ENCODE measurements at regions not wholly inside any gene's neighbourhood (a gene's known extent, or its start where the extent isn't known, plus 50 kb on each side); places are given as distances from the start of the nearest gene placed in this dataset.

DNA sequence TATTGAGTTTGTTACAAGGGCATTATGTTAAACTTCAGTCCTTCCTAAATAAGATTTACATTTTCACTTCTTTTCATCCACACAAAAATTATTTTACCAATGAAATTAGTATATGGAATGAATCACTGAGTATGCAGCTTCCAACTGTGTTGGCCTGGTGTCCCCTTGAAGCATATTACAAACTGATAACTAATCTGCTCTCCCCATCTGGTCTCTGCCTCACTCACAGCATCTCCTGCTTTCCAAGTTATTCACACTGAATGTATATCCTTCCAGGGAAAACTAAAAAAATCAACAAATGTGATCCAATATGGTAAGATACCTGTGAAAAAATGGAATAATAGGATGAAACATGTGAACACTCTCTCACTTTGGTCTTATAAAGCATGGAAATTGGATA lies 90.0 kb upstream of the NYAP2 start:
- TF ChIP-seq, protein P1, sequence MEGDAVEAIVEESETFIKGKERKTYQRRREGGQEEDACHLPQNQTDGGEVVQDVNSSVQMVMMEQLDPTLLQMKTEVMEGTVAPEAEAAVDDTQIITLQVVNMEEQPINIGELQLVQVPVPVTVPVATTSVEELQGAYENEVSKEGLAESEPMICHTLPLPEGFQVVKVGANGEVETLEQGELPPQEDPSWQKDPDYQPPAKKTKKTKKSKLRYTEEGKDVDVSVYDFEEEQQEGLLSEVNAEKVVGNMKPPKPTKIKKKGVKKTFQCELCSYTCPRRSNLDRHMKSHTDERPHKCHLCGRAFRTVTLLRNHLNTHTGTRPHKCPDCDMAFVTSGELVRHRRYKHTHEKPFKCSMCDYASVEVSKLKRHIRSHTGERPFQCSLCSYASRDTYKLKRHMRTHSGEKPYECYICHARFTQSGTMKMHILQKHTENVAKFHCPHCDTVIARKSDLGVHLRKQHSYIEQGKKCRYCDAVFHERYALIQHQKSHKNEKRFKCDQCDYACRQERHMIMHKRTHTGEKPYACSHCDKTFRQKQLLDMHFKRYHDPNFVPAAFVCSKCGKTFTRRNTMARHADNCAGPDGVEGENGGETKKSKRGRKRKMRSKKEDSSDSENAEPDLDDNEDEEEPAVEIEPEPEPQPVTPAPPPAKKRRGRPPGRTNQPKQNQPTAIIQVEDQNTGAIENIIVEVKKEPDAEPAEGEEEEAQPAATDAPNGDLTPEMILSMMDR (IDR thresholded peaks at IDR 0.05), result no peak
- TF ChIP-seq POLR2A (IDR thresholded peaks at IDR 0.05), result no peak

Data from ovary (tissue), 3 donors.